GM23338 (cell line): ENCODE measurements at regions not wholly inside any gene's neighbourhood (a gene's known extent, or its start where the extent isn't known, plus 50 kb on each side); places are given as distances from the start of the nearest gene placed in this dataset.

ENCODE experiments used
- EZH2 ChIP-seq: fragments of 200-600 bp; sonication (generic); IDR thresholded peaks from one replicate; pipeline ENCODE4 v1.8.0; 2017; ENCODE audit warnings: antibody characterized with exemption, mild to moderate bottlenecking, low read depth; ENCODE audit not compliant: unreplicated experiment
- EZH2phosphoT487 ChIP-seq: fragments of 200-600 bp; sonication (generic); IDR thresholded peaks from one replicate; pipeline ENCODE4 v1.8.1; 2018; ENCODE audit warnings: antibody characterized with exemption; ENCODE audit not compliant: unreplicated experiment
- POLR2AphosphoS5 ChIP-seq: IDR thresholded peaks from 2 replicates; pipeline ENCODE4 v1.6.1; 2016; ENCODE audit warnings: antibody characterized with exemption, low read depth
- ZNF114 ChIP-seq: fragments of 250-450 bp; sonication (Bioruptor Pico); IDR thresholded peaks from 2 replicates; pipeline ENCODE4 v1.5.0; 2020; ENCODE audit warnings: mild to moderate bottlenecking, moderate library complexity
- TF ChIP-seq, protein P1 (sequence below), 2 experiments: fragments of 200-600 bp in 1 of 2; sonication (generic) in 1 of 2; conservative IDR thresholded peaks; 2 replicates each; pipeline versions ENCODE4 v1.5.1 to v1.6.1; 2016 to 2017; ENCODE audit warnings: antibody characterized with exemption in 2 of 2, low read depth in 2 of 2, mild to moderate bottlenecking in 2 of 2, moderate library complexity in 1 of 2

DNA sequence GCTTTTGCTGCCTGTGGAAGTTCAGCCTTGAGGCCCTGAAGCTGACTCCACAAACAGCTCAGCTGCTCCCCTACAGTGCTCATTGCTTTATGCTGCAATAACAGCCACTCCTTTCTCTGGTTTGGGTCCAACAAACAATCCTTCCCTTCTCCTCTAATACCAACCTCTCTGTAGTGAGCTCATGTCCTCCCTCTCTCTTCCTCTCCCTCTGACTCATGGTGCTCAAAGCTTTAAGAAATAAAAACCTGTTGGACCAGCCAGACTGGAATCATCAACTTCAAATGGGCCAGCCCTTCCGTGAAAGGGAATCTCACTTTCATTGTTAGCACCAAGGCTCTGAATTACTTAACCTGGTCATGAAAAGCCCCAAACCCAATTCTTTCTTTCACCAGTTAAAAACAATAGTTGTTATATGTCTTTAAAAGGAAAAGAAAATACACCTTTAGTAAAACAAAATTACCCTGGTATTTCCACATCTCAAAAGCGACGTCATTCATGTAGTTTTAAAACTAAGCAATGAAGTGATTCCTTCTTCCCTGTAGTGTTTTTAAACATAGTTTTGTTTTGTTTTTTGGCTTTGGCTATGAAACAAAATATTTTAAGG, 126.4 kb downstream of the DUSP6 start:
- TF ChIP-seq, protein P1, sequence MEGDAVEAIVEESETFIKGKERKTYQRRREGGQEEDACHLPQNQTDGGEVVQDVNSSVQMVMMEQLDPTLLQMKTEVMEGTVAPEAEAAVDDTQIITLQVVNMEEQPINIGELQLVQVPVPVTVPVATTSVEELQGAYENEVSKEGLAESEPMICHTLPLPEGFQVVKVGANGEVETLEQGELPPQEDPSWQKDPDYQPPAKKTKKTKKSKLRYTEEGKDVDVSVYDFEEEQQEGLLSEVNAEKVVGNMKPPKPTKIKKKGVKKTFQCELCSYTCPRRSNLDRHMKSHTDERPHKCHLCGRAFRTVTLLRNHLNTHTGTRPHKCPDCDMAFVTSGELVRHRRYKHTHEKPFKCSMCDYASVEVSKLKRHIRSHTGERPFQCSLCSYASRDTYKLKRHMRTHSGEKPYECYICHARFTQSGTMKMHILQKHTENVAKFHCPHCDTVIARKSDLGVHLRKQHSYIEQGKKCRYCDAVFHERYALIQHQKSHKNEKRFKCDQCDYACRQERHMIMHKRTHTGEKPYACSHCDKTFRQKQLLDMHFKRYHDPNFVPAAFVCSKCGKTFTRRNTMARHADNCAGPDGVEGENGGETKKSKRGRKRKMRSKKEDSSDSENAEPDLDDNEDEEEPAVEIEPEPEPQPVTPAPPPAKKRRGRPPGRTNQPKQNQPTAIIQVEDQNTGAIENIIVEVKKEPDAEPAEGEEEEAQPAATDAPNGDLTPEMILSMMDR (conservative IDR thresholded peaks at IDR 0.05; ENCODE audit: low read depth in 2 of 2) = no peak
- TF ChIP-seq ZNF114 (CRISPR knock-in tag) (no peak), EZH2 (no peak), POLR2AphosphoS5 (no peak), EZH2phosphoT487 (no peak)
